T-cell (primary cell): ENCODE measurements at regions not wholly inside any gene's neighbourhood (a gene's known extent, or its start where the extent isn't known, plus 50 kb on each side); places are given as distances from the start of the nearest gene placed in this dataset.

Experiments used
- ATAC-seq, 4 experiments: fragments of 200-7000 bp in 3 of 4; fragments of 150-1000 bp in 1 of 4; cut with Tn5 transposase; replicated peaks in 1 of 4; 1 replicate in 3 of 4; 2 replicates in 1 of 4; pipeline ENCODE4 v1.10.0; 2021; ENCODE audit warnings: moderate library complexity in 3 of 4, mild to moderate bottlenecking in 2 of 4, moderate number of reproducible peaks in 1 of 4
- CTCF ChIA-PET, 2 donors: fragments of 300-600 bp; sonication (Branson Sonifier 250); formaldehyde crosslinking; loops; one replicate each; lab custom pipeline; 2022; ENCODE audit warnings: antibody characterized with exemption in 2 of 2; lab: Charles Lee
- POLR2A ChIA-PET, 2 donors: fragments of 300-600 bp; sonication (Branson Sonifier 250); formaldehyde crosslinking; loops; one replicate each; lab custom pipeline; 2022; ENCODE audit warnings: antibody characterized with exemption in 2 of 2; lab: Charles Lee
- DNase-seq, 35 experiments: peaks; one replicate each; pipeline versions ENCODE4 v3.0.0 to v3.0.0-alpha.2; 2013 to 2023
- H3K27ac ChIP-seq: one replicate; pipeline ENCODE4 v1.5.1; 2013; ENCODE audit warnings: low read length
- H3K27me3 ChIP-seq, 2 experiments: replicated peaks in 1 of 2; 1 replicate in 1 of 2; 2 replicates in 1 of 2; pipeline versions ENCODE4 v1.6.1 to v1.7.0; 2013; ENCODE audit warnings: low read length in 1 of 2, mixed read lengths in 1 of 2; ENCODE audit not compliant: control insufficient read depth in 2 of 2, insufficient read depth in 2 of 2; ENCODE audit errors: extremely low read depth in 1 of 2
- H3K36me3 ChIP-seq, 2 donors: 1 replicate in 1 of 2; 2 replicates in 1 of 2; pipeline versions ENCODE4 v1.6.1 to v1.7.0; 2013; ENCODE audit warnings: low read length in 1 of 2; ENCODE audit not compliant: control insufficient read depth in 2 of 2, insufficient read depth in 1 of 2; ENCODE audit errors: extremely low read depth in 1 of 2
- H3K4me1 ChIP-seq, 2 experiments: 1 replicate in 1 of 2; 2 replicates in 1 of 2; pipeline versions ENCODE4 v1.6.1 to v1.7.0; 2013; ENCODE audit warnings: low read length in 2 of 2, mixed read lengths in 1 of 2; ENCODE audit not compliant: insufficient read depth in 2 of 2, control insufficient read depth in 1 of 2; ENCODE audit errors: extremely low read depth in 1 of 2
- H3K4me3 ChIP-seq, 2 donors: 1 replicate in 1 of 2; 2 replicates in 1 of 2; pipeline versions ENCODE4 v1.5.1 to v1.7.0; 2013; ENCODE audit warnings: mild to moderate bottlenecking in 2 of 2, low read length in 1 of 2, moderate library complexity in 1 of 2; ENCODE audit not compliant: control insufficient read depth in 1 of 2; ENCODE audit errors: extremely low read depth in 1 of 2
- H3K9me3 ChIP-seq: 2 replicates; pipeline ENCODE4 v1.7.0; 2013
- H3K27ac Mint-ChIP-seq, 2 donors: one replicate each; pipeline ENCODE4 v1.8.0; 2020 to 2021; ENCODE audit warnings: mild to moderate bottlenecking in 2 of 2, mixed read lengths in 2 of 2
- H3K27me3 Mint-ChIP-seq, 2 donors: one replicate each; pipeline ENCODE4 v1.8.0; 2021 to 2022; ENCODE audit warnings: mixed read lengths in 2 of 2
- H3K36me3 Mint-ChIP-seq: one replicate; pipeline ENCODE4 v1.8.0; 2021; ENCODE audit warnings: mixed read lengths
- H3K4me1 Mint-ChIP-seq, 3 donors: one replicate each; pipeline ENCODE4 v1.8.0; 2020 to 2022; ENCODE audit warnings: mixed read lengths in 3 of 3, mild to moderate bottlenecking in 1 of 3
- H3K4me3 Mint-ChIP-seq, 3 donors: one replicate each; pipeline ENCODE4 v1.8.0; 2020 to 2022; ENCODE audit warnings: mild to moderate bottlenecking in 3 of 3, mixed read lengths in 3 of 3, moderate library complexity in 3 of 3
- H3K9me3 Mint-ChIP-seq, 3 donors: one replicate each; pipeline ENCODE4 v1.8.0; 2020 to 2022; ENCODE audit warnings: mixed read lengths in 3 of 3
- WGBS: methylation state at CpG from one replicate; pipeline ENCODE4 v1.1.5; 2013; ENCODE audit warnings: missing lambda C conversion rate; ENCODE audit not compliant: insufficient coverage; 5-methylcytosine and 5-hydroxymethylcytosine counted together

DNA sequence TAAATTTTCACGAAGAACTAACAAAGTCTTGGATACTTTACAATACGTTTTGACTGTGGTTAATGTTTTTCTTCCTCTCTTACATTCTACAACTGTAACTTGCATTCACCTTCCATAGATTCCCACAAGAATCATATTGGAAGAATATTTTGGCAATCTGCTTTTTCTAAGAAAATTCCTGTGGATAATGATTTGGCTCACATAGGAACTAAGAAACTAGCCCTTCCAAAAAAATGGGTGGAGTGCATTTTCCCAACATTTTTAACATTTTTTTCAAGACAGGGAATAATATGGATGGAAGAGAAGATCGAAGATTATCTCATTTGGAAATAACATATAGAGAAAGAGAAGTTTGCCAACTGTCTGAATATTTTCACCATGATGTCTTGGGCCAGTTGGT is 256.9 kb upstream of the POU2AF2 start:
- POLR2A ChIA-PET: no interaction called here
- CTCF ChIA-PET: no interaction called here
- no peaks in the 10 kb centered on the region for H3K4me1 Mint-ChIP-seq
- H3K27ac ChIP-seq: no peak overlapping the region
- H3K9me3 ChIP-seq: no peaks in the 10 kb centered on the region
- ATAC-seq (no peak), DNase-seq (no peak)
- H3K27me3 ChIP-seq: no peaks in the 10 kb centered on the region
- H3K27me3 Mint-ChIP-seq: peaks cover 0 to 2% of the 10 kb centered on the region in 2 donors
- no peaks in the 10 kb centered on the region for H3K9me3 Mint-ChIP-seq
- no peak overlapping the region for H3K27ac Mint-ChIP-seq
- no peaks in the 10 kb centered on the region for H3K36me3 ChIP-seq
- no CpG with 5 or more reads among the region's 3 CpGs for WGBS
- H3K4me3 ChIP-seq: no peak overlapping the region
- H3K36me3 Mint-ChIP-seq: no peaks in the 10 kb centered on the region
- H3K4me1 ChIP-seq: no peaks in the 10 kb centered on the region
- no peak overlapping the region for H3K4me3 Mint-ChIP-seq

DNA sequence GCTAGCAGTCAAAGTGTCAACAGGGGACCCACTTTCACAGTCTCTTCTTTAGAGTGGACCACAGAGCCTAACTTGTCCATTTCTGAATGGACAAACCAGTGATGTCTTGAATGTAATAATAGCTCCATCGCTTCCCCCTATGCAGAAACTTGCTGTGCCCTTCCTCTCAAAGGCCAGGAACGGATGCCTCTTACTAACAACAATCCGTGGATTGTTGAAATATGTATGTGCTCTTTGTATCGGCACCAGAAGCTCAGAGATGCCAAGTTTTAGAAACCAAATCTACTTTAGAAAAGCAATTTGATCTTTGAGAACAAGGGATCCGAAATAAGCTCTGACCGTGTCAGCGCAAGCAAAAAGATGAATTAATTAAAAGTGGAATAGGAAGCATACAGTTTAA is 259.5 kb upstream of the POU2AF2 start:
- H3K9me3 Mint-ChIP-seq: no peaks in the 10 kb centered on the region
- peaks cover 0 to 2% of the 10 kb centered on the region in 2 donors for H3K27me3 Mint-ChIP-seq
- no peak for ATAC-seq
- no peak overlapping the region for H3K27ac Mint-ChIP-seq
- ChIA-PET POLR2A (no interaction called here), CTCF (no interaction called here)
- Histone ChIP-seq H3K9me3 (no peaks in the 10 kb centered on the region), H3K27ac (no peak overlapping the region), H3K36me3 (no peaks in the 10 kb centered on the region), H3K4me3 (no peak overlapping the region), H3K27me3 (no peaks in the 10 kb centered on the region), H3K4me1 (no peaks in the 10 kb centered on the region)
- no peaks in the 10 kb centered on the region for H3K4me1 Mint-ChIP-seq
- H3K4me3 Mint-ChIP-seq: no peak overlapping the region
- no peaks in the 10 kb centered on the region for H3K36me3 Mint-ChIP-seq
- DNase-seq: no peak
- no CpG with 5 or more reads among the region's 7 CpGs for WGBS

DNA sequence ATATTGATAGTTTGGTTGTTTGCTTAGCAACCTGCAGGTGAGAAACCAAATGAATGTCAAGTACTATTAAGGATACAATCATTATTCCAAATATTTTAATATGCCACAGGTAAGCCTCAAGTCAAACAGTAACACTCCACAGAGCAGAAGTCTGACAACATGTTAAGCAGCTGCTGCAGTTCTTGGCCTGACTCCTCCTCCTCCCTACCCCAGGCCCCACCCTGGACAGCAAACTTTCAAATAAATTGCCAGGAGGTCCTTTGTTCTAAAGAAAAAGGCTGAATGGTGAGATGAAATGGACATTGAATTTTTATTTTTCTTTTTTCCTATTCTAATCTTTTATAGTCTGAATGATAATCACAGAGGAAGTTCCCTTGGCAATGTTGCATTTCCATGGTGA is 260.0 kb upstream of the POU2AF2 start:
- H3K27me3 Mint-ChIP-seq: no peaks in the 10 kb centered on the region
- CTCF ChIA-PET: no interaction called here
- Histone ChIP-seq H3K4me3 (no peak overlapping the region), H3K36me3 (no peaks in the 10 kb centered on the region), H3K4me1 (no peaks in the 10 kb centered on the region), H3K27me3 (no peaks in the 10 kb centered on the region), H3K27ac (no peak overlapping the region), H3K9me3 (no peaks in the 10 kb centered on the region)
- no peak for DNase-seq
- no peak for ATAC-seq
- H3K36me3 Mint-ChIP-seq: no peaks in the 10 kb centered on the region
- no peak overlapping the region for H3K4me3 Mint-ChIP-seq
- H3K4me1 Mint-ChIP-seq: no peaks in the 10 kb centered on the region
- no peak overlapping the region for H3K27ac Mint-ChIP-seq
- no peaks in the 10 kb centered on the region for H3K9me3 Mint-ChIP-seq
- POLR2A ChIA-PET: no interaction called here

DNA sequence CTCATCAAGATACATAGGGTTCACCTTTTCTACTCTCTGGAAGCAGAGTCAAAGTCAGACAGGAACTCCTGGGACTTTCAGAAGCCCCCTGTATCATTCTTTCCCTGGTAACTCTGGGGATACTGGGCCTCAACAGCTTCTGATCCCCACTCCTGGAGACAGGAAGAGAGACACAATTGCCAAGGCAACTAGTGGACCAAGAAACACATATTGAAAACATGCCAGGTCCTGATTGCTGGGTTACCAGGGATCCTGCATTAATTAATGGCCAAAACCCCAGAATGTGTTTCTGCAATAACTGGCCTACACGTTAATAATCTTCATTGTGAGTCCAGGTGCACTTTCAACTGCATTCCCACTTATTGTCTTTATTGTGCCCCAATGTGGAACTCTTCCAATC is 260.8 kb upstream of the POU2AF2 start:
- no peak overlapping the region for H3K4me3 Mint-ChIP-seq
- no peaks in the 10 kb centered on the region for H3K36me3 Mint-ChIP-seq
- Histone ChIP-seq H3K27me3 (no peaks in the 10 kb centered on the region), H3K27ac (no peak overlapping the region), H3K4me1 (no peaks in the 10 kb centered on the region), H3K36me3 (no peaks in the 10 kb centered on the region), H3K9me3 (no peaks in the 10 kb centered on the region), H3K4me3 (no peak overlapping the region)
- WGBS: 67% methylated on average over 1 of the region's 1 CpG
- ChIA-PET POLR2A (no interaction called here), CTCF (no interaction called here)
- peaks cover 0 to under 1% (median under 1%) of the 10 kb centered on the region in 3 donors for H3K9me3 Mint-ChIP-seq
- no peak overlapping the region for H3K27ac Mint-ChIP-seq
- no peak for DNase-seq
- H3K4me1 Mint-ChIP-seq: no peaks in the 10 kb centered on the region
- no peaks in the 10 kb centered on the region for H3K27me3 Mint-ChIP-seq
- ATAC-seq: no peak

DNA sequence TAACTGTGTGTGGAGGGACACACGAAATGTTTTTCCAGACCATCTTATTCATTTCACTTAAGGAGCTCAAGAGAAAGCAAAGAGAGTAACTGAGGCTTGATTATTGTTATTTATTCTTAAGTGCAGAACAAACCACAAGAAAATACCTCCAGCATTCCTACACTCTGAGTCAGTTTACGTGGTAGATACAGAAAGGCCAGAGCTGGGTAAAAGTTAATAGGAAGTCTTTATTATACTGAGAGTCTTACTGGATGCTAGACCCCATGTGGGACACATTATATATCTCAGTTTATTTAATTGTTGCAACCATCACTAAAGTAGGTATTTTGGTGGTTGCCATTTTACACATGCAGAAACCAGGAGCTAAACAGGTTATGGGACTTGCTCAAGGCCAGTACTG is 261.4 kb upstream of the POU2AF2 start:
- Mint-ChIP-seq H3K36me3 (no peaks in the 10 kb centered on the region), H3K4me1 (no peaks in the 10 kb centered on the region), H3K27ac (no peak overlapping the region), H3K4me3 (no peak overlapping the region), H3K27me3 (no peaks in the 10 kb centered on the region), H3K9me3 (peaks cover 5% of the 10 kb centered on the region in 3 donors)
- no CpG with 5 or more reads among the region's 2 CpGs for WGBS
- Histone ChIP-seq H3K36me3 (no peaks in the 10 kb centered on the region), H3K27me3 (no peaks in the 10 kb centered on the region), H3K4me1 (no peaks in the 10 kb centered on the region), H3K9me3 (no peaks in the 10 kb centered on the region), H3K4me3 (no peak overlapping the region), H3K27ac (no peak overlapping the region)
- POLR2A ChIA-PET: no interaction called here
- DNase-seq: no peak
- CTCF ChIA-PET: no interaction called here
- no peak for ATAC-seq

DNA sequence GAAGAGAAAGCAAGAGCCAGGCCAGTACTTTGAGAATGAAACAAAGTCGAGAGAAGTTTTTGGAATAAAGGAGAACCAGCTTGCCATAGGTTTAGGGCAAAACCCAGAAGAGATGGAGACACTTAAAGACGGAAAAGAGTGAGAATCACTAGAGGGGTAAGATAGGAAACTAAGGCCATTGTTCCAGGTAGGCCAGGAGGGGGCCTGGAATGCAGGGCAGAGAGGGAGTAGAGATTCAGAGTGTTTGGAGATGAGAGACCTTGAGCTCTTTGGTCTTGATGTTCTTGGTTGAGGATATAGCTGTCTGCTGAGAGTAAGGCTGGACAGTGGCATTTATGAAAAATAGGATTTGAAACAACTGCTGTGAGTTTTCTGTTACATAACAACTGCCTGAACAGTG is 263.3 kb upstream of the POU2AF2 start:
- ATAC-seq (no peak), DNase-seq (no peak)
- ChIA-PET POLR2A (no interaction called here), CTCF (no interaction called here)
- no peak overlapping the region for H3K4me3 ChIP-seq
- H3K9me3 ChIP-seq: no peaks in the 10 kb centered on the region
- WGBS: 78% methylated on average over 2 of the region's 2 CpGs
- H3K4me3 Mint-ChIP-seq: no peak overlapping the region
- no peak overlapping the region for H3K27ac Mint-ChIP-seq
- H3K27ac ChIP-seq: no peak overlapping the region
- no peaks in the 10 kb centered on the region for H3K4me1 ChIP-seq
- H3K36me3 Mint-ChIP-seq: no peaks in the 10 kb centered on the region
- H3K9me3 Mint-ChIP-seq: peaks cover 5 to 7% (median 5%) of the 10 kb centered on the region in 3 donors
- no peaks in the 10 kb centered on the region for H3K27me3 ChIP-seq
- H3K27me3 Mint-ChIP-seq: no peaks in the 10 kb centered on the region
- no peaks in the 10 kb centered on the region for H3K4me1 Mint-ChIP-seq
- no peaks in the 10 kb centered on the region for H3K36me3 ChIP-seq

DNA sequence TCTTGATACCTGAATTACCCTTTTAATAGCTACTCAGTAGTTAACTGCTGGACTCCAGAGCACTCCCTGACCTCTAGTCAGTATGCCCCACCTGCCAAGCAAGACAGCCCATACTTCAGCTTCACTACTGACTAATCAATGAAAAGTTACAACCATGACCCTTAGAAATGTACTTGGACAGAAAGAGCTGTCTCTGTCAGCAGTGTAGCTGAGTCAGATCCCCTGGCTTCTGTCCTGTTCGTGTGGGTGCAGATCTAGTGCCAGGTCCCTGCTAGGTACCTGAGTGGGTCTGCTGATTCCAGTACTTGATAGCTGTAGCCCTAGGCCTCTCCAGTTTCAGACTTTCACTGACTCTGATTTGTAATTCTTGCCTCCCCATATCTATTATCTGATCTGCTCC is 265.8 kb upstream of the POU2AF2 start:
- Histone ChIP-seq H3K4me3 (no peak overlapping the region), H3K27me3 (no peaks in the 10 kb centered on the region), H3K36me3 (no peaks in the 10 kb centered on the region), H3K9me3 (no peaks in the 10 kb centered on the region), H3K27ac (no peak overlapping the region), H3K4me1 (no peaks in the 10 kb centered on the region)
- Mint-ChIP-seq H3K27ac (no peak overlapping the region), H3K9me3 (peaks cover 5 to 7% (median 5%) of the 10 kb centered on the region in 3 donors), H3K27me3 (peaks cover 0 to 1% of the 10 kb centered on the region in 2 donors), H3K4me3 (no peak overlapping the region), H3K36me3 (no peaks in the 10 kb centered on the region), H3K4me1 (no peaks in the 10 kb centered on the region)
- ATAC-seq (no peak), DNase-seq (no peak)
- POLR2A ChIA-PET: no interaction called here
- WGBS: 83% methylated on average over 1 of the region's 1 CpG
- CTCF ChIA-PET: no interaction called here
